ENCODE measurements at regions not wholly inside any gene's neighbourhood (a gene's known extent, or its start where the extent isn't known, plus 50 kb on each side); places are given as distances from the start of the nearest gene placed in this dataset.

GRCh38 chr14:42004321-42004720 lies 397.6 kb downstream of the LRFN5 start:
- DNase-seq (ENCODE audit: low read depth in 2 of 2): no peak

DNA sequence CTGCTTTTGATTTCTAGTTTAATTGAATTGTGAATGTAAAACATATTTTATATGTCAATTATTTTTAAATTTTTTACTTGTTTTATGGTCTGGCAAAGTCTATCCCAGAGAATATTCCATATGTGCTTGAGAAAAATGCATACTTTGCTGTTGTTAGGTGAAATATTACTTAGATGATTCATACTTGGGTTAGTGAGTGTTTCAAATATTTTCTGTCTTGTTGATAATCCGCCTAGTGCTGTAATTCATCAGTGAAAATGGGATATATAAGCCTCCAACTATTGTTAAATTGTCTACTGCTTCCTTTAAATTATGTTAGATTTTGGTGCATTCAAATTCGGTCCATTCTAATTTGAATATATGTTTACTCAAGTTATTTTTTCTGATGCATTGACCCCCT lies 395.5 kb downstream of the LRFN5 start:
- DNase-seq (ENCODE audit: low read depth in 2 of 2): no peak

GRCh38 chr14:42001431-42001830 lies 394.8 kb downstream of the LRFN5 start:
- no peak for DNase-seq (ENCODE audit: low read depth in 2 of 2)

- DNase-seq (ENCODE audit: low read depth in 2 of 2): no peak
These were observed 393.8 kb downstream of the LRFN5 start for GRCh38 chr14:42000450-42000849.

- DNase-seq (ENCODE audit: low read depth in 2 of 2): no peak
These were observed 387.0 kb downstream of the LRFN5 start for GRCh38 chr14:41993687-41994086.

DNA sequence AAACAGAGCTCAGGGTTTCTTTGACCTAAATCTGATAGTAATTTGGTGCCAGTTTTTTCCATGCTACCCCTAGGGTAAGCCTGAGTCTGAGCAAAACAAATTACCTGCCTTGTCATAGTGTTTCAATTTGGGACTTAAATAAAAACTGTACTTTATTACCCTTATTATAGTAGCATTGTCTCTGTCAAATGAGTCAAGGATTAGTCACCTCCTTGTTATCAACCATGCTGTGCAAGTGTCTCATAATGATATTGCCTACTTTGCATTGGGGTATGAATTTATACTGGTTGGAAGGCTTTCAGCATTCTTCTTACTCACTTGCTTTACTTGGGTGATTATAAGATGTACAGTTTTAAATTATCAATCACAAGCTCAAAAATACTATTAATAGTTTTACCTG lies 380.0 kb downstream of the LRFN5 start:
- no peak for DNase-seq (ENCODE audit: low read depth in 2 of 2)

DNA sequence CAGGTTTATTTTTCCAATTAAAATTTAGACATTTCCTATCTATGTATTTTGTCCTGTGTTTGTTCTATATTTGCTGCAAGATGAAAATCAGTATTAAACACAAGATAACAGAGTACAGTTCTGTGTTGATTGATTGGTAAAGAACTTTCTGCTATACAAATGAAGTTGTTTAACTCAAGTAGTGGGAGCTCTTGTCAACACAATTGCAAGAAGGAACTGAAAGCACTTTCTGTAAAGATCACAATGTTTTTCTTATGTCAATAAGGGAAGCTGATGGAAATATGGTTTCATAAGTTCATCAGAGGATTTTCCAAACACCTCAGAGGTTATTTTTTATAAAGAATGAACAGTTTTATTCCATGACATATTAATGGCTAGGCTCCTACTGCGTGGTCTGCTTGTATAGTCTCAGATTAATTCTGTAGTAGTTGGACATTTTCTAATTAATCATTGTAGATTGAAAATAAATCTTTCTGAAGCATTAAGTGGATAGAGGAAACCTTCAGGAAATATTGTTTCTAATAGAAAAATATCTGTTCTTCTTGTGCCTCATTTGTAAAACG lies 379.5 kb downstream of the LRFN5 start:
- DNase-seq (ENCODE audit: low read depth in 2 of 2): no peak

DNA sequence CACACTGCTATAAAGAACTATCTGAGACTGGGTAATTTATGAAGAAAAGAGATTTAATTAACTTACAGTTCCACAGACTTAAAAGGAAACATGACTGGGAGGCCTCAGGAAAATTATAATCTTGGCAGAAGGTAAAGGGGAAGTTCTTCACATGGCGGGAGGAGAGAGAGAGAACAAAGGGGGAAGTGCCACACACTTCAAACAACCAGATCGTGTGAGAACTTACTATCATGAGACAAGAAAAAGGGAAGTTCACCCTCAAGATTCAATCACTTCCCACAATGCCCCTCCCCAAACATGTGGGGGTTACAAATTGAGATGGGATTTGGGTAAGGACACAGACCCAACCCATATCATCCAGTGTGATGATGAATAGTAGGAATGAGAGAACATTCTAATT lies 366.5 kb downstream of the LRFN5 start:
- no peak for DNase-seq (ENCODE audit: low read depth in 2 of 2)

- DNase-seq (ENCODE audit: low read depth in 2 of 2): no peak
These were observed 365.9 kb downstream of the LRFN5 start for GRCh38 chr14:41972531-41972930.

DNA sequence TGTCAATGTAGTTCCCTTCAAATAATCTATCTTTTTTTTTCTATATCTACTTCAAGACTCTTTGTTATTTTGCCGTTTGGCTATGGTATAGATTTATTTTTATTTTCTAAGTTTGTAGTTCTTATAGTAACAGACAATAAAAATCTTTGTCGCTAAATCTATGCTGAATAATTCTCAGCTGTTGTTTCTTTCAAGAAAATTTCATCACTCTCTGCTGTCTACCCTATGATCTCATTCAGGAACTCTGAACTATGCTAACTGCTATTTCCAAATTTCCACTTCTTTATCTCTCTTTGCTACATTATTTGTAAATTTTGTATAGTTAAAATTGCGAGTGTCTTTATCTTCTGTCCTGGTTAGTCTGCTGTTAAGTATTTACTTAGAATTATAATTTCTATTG lies 353.6 kb downstream of the LRFN5 start:
- DNase-seq (ENCODE audit: low read depth in 2 of 2): no peak

DNA sequence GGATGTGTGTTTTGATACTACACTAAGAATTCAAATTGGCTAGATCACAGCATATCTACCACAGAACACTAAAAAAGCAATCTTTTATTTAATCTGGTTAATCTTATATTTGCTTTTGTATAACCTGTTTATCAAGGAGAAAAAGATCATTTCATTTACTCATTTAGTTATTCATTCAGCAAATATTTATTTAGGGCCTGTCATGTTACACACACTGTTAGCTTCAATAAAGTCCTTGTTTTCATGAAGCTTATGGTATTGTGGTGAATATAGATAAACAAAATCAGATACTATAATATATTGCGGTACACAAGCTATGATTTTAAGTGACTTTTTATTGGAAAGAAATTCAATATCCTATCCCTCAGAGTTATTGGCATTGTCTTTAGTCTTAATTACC lies 350.8 kb downstream of the LRFN5 start:
- no peak for DNase-seq (ENCODE audit: low read depth in 2 of 2)

Data from activated CD4-positive, alpha-beta T cell treated with anti-CD3 and anti-CD28 coated beads for 24 hours (primary cell).